ENCODE measurements at regions not wholly inside any gene's neighbourhood (a gene's known extent, or its start where the extent isn't known, plus 50 kb on each side); places are given as distances from the start of the nearest gene placed in this dataset.
"Not testable (repeated sequence)": the region's sequence is repeated elsewhere in the genome, so short reads cannot be mapped to it uniquely, and the experiment has no call there.

DNA sequence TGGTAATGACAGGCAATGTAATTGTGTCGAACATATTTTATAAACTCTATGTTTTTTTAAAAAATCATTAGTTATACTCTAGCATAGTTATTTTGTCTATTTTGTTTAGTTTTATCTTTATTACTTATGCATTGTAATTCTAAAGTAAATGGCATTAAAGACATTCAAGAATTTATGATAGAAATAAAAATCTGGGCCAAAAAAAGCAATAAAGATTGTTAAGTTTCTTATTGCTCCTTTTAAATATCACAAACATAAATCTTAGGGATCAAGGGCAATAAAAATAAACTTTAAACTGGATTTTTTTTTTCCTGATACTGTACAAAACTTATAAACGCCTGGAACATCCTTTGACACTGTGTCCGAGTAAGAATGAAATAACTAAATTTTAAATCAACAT, 931.5 kb upstream of the EYS start:
- no peak for DNase-seq (ENCODE audit: low read depth)

DNA sequence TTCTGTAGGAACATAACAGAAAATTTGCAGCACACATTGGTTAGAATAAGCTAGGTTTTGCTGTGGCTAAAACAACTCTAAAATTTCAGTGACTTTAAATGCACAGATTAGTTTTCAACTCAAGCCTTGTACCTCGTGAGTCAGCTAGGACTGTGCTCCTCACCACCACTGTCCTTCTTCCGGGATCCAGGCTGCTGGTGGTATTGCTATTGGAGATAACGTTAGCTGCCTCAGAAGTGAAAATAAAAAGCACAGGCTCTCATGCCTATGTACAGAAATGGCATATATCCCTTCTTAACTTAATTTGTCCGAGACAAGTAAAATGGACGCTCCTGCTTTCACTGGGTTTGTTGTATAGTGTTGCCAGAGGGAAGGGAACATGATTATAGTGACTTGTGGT, 931.1 kb upstream of the EYS start:
- DNase-seq (ENCODE audit: low read depth), result no peak

DNA sequence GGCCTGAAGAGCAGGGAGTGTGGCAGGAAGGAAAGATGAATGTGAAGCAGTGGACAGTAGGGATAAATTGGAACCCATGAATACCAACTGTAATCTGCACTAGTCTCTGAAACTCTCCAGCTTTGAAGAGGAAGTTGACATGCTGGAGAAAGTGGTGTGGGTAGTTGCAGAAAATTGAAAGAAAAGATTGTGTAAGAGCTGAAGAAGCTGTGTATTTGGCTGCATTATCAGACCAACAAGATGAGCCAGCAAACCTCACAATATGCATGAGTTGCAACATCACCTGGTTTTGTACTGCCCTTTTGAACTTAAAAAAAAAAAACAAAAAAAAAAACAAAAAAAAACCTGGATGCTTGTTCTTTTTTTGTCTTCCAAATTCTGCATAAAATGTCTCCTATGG, 921.9 kb upstream of the EYS start:
- no peak for DNase-seq (ENCODE audit: low read depth)

DNA sequence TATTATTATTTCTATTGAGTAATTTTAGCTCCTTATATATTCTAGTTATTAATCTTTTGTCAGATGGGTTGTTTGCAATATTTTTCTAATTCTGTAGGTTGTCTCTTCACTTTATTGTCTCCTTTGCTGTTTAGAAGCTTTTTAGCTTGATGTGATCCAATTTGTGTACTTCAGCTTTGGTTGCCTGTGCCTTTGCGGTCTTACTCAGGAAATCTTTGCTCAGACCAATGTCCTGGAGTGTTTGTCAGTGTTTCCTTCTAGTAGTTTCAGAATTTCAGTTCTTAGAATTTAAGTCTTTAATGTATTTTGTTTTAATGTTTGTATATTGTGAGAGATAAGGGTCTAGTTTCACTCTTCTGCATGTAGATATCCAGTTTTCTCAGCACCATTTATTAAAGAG, 916.0 kb upstream of the EYS start:
- no peak for DNase-seq (ENCODE audit: low read depth)

DNA sequence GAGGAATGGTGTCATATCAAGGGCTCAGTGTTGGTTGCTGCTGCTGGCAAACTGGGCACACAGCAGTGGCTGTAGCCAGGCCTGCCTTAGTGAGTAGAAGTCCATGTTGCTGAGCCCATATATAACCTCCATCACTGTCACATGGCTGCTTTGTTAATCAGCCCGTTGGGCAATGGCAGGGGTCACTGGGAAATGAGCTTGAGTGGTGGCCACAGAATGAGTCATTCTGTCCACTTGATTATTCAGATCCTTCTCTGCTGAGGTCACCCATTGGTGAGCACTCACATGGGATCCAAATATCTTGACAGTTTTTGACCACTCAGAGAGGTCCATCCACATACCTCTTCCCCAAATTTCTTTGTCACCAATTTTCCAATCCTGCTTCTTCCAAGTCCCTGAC, 898.9 kb upstream of the EYS start:
- no peak for DNase-seq (ENCODE audit: low read depth)

DNA sequence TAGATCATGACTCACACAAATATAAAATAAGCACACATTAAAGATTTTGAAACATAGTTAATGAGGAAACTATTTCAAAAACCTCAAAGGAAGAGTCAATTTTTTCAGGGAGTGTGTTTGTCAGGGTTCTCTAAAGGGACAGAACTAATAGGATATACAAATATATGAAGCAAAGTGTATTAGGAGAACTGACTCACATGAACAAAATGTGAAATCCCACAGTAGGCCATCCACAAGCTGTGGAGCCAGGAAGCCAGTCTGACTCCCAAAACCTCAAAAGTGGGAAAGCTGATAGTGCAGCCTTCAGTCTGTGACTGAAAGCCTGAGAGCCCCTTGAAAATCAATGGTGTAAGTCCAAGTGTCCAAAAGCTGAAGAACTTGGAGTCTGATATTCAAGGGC, 898.0 kb upstream of the EYS start:
- DNase-seq (ENCODE audit: low read depth), result no peak

DNA sequence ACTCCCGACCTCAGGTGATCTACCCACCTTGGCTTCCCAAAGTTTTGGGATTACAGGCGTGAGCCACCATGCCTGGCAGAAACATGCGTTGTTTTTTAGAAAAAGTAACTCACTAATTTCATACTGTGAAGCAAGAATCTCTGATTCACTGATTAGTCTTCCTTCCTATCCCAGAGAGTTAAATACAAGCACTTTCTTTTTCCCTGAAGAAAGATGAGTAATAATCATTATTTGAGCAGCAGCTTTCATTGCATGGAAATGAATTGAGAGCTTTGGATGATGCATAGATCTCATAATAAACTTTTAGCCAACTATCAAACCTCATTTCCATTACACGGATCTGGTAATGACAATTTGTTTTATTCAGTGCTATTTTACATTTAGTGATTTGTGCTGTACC, 892.5 kb upstream of the EYS start:
- DNase-seq (ENCODE audit: low read depth), result no peak

DNA sequence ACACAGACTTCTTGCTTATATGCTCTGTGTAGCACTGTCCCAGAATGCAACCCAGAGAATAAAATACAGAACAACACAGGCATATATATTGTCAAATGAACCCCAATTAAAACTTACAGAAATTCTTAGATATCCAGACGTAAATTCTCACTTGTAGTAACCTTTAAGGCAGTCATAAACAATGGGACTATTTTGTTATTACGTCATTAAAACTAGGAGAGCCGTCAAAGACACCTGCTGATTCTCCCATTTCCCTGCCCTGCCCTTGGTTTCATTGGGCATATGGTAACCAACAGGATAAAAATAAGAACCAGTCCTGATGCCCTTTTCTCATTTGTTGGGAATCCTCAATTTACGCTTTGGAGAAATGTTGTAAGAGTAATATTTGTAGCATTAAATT, 871.3 kb upstream of the EYS start:
- no peak for DNase-seq (ENCODE audit: low read depth)

DNA sequence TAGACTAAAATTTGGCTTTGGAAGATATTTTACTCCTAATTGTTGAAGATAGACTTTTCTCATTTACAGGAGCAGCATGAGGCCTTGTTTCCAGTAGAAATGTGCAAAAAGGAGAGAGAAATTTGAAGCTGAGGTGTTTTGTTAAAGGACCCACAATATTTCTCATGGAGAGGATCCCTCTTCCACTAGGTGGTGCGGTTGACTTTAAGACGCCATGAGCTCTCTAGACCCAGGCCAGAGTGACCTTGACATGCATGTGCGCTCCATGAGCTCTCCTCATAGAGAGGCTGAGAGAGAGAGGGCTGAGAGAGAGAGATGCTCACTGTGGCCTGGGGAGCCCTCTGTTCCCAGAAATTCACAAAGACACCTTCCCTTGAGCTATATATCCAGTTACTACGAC, 861.2 kb upstream of the EYS start:
- DNase-seq (ENCODE audit: low read depth), result no peak

DNA sequence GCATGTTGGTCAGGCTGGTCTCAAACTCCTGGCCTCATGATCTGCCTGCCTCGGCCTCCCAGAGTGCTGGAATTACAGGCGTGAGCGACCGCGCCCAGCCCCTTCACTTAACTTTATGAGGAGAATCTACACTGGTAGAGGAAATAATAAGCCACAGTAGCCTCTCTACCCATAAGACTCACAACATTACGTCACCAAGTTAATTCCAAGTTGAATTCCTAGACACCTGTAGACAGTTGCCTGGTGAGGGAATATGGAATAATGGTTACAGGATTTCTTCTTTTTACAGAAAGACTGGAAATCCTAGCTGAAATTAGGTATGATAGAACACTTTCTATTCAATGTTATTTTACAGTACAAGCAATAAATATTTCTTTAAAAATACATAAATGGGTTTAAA, 854.5 kb upstream of the EYS start:
- DNase-seq (ENCODE audit: low read depth), result no peak

DNA sequence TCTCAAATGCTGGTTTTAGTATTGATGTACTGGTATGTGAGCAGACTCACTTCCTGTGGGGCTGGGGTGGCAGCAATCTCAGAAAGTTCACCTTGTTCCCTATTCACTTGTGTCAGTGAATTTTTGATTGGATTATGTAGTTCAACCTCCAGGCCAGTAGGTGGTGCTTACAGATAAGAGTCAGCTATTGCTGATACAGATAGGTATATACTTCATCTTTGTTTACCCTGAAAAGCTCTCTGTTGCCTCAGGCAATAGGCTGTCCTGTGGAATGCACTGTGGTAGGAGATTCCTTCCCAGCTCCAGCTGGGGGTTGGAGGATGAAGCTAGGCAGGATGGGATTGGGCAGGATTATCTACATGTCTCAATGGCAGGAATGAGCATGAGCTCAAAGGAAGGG, 851.2 kb upstream of the EYS start:
- DNase-seq (ENCODE audit: low read depth), result no peak

DNA sequence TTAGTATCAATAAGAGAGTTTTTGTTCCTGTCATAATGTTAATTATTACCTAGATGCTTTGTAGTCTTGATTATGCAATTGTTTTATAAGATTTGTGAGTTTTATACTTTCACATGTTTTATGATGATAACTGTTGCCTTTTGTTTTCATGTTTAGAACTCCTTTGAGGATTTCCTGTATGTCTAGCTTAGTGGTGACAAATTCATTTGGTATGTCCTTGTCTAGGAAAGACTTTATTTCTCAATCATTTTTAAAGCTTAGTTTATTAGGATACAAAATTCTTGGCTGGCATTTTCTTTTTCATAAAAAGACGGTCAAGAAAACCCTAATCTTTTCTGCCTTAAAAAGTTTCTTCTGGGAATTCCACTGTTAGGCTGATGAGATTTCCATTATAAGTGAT, 849.9 kb upstream of the EYS start:
- no peak for DNase-seq (ENCODE audit: low read depth)

DNA sequence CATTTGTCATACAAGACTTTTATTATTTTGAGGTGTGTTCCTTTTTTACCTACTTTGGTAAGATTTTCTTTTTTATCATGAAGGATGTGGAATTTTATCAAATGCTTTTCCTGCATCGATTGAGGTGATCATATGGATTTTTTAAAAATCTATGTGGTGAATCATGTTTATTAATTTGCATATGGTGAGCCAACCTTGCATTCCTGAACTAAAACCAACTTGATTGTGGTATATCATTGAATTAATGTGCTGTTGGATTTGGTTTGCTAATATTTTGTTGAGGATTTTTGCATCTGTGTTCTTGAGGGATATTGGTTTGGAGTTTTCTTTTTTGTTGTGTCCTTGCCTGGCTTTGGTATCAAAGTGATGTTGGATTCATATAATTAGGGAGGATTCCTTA, 848.1 kb upstream of the EYS start:
- no peak for DNase-seq (ENCODE audit: low read depth)

DNA sequence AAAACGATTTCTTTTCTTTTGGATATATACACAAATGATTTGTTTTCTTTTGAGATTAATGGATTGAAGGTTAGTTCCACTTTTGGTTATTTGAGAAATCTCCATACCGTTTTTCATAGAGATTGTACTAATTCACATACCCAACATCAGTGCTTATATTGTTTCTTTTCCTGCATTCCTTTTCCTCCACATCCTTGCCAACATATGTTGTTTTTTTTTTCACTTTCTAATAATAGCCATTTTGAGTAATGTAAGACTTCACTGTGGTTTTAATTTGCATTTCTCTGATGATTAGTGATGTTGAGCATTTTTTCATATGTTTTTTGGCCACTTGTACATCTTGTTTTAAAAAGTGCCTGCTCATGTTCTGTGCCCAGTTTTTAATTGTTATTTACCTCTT, 846.4 kb upstream of the EYS start:
- DNase-seq (ENCODE audit: low read depth), result no peak

DNA sequence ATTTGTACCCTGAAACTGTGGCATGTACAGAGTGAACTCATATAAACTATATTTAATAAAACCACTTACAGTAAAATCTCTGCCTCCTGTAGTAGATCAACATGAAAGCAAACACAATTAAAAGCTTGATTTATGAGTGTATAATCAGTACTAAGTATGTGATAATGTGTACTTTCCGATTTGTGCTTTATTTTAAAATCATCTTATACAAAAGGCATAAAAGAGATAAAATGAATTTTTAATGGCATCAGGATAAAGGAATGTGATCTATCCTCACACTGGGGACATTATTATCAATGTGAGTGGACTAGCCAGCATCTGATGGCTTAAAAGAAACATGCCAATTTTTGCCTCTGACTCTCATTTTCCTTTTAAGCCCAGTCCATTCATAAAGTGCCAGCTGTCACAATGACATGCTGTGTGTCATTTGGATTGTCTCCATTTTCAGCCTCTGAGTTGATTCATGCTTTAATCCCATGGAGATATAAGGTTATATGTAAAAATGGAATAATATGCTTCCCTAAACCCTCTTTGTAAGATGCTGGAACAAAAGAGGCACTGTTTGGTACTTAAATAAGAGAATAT, 831.6 kb upstream of the EYS start:
- no peak for DNase-seq (ENCODE audit: low read depth)

DNA sequence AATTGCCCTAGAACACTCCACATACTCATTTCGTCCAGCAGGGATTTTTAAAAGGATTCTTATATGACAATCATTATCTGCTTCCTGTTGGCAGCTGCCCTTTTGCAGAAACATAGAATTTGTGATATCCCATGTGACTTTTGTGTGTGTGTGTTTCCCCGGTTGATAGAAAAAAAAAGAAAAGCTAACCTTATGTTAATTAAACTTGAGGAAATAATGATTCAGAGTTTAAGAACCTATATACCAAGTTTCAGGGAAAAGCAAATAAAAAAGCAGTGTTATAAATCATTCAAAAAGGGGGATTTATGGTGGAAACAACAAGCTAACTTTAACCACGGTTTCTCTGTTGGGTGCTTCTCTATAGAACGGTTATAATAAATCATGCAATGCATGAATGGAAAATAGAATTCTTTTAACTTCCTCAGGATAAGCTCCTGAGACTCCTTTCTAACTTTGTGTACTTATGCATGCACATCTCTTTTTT, 826.9 kb upstream of the EYS start:
- no peak for DNase-seq (ENCODE audit: low read depth)

DNA sequence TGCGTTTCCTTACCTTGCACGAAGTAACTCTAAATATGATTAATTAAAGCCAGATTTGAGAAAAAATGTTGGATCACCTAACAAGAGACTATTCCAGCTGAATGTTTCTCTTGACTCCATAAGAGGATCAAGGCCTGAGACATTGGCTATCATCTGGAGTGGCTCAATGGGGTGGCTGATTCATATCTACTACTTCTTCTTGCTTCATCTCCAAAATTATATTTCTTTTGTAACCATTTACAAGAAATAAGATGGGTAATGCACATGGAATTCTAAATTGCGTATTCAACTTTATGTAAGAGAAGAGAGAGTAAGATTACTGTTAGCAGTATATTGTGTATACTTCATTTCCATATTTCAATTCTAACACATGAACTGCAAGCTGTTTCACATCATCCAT, 819.0 kb upstream of the EYS start:
- DNase-seq (ENCODE audit: low read depth), result no peak

DNA sequence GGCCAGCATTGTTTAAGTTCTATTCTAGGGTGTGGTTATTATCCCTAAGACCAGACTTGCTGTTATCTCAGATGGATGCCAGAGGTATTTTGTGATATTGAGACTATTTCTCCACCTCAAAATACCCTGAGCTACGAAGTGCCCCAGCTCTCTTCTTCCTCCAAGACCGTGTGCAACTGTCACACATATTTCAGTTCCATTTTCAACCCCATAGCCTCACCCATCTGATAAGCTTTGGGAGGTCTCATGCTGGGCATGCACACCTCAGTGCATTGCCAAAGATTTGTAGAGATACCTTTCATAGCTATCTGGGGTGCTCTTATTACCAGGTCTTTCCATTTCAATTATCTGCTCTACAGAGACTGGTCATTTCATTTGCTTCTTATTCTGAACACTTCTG, 815.8 kb upstream of the EYS start:
- no peak for DNase-seq (ENCODE audit: low read depth)

DNA sequence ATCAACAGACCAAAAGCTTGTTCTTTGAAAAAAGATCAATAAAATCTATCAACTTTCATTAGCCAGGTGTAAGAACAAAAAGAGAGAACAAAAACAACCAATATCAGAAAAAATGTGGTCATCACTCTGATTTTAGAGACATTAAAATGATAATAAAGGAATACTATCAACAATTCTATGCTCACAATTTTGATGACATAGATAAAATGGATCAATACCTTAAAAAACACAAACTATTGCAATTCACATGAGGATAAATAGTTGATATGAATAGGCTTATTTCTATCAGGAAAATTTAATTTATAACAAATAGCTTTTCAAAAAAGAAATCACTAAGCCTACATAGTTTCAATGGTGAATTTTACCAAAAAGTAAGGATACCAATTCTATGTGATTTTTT, 809.4 kb upstream of the EYS start:
- DNase-seq (ENCODE audit: low read depth), result no peak

DNA sequence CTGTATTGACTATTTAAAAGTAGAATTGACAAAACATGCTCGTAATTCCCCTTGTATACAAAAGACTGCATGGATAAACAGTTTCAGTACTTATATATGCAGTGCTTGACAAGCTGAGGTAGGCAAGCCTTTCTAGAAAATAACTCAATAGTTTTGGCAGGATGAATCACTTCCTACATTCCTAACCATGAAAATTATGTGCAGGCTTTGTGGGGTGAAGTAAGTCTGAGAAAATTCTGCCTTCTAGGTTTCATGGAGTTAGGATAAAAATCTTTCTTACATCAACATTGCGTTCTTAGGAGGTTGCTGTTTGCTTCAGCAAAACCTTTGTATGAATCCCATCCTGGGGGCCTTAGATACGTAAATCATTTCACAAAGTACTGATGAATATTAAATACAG, 801.4 kb upstream of the EYS start:
- DNase-seq (ENCODE audit: low read depth), result no peak

DNA sequence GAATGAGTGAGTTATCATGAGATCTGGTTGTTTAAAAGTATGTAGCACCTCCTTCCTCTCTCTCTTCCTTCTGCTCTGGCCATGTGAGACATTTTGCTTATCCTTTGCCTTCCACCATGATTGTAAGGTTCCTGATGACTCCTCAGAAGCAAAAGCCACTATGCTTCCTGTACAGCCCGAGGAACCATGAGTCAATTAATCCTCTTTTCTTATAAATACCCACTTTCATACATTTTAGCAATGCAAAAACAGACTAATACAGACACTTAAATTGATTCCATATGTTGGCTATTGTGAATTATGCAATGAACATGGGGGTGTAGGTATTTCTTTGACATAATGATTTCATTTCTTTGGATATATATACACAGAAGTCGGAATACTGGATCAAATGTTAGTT, 792.8 kb upstream of the EYS start:
- no peak for DNase-seq (ENCODE audit: low read depth)

DNA sequence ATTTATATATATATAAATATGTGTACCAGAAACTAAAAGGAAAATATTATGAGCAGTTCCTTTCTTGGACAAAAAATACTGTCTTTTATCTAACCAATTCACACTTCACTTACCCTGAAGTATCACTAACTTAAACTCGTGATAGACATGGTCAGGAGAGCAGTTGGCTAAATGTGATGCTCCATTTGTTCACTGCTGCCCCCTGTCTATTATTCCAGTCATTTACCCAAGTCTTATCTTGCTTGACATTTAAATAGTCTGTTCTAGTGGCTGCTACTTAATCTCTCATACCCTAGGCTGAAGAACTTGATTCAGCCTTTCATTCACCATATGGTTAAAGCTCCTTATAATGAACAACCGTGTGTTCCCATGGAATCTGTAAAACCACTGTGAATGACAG, 789.6 kb upstream of the EYS start:
- DNase-seq (ENCODE audit: low read depth), result no peak

DNA sequence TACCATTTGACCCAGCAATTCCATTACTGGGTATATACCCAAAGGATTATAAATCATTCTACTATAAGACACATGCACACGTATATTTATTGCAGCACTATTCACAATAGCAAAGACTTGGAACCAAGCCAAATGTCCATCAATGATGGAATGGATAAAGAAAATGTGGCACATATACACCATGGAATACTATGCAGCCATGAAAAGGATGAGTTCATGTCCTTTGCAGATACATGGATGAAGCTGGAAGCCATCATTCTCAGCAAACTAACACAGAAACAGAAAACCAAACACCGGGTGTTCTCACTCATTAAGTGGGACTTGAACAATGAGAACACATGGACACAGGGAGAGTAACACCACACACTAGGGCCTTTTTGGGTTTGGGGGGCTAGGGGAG, 787.6 kb upstream of the EYS start:
- not testable (repeated sequence) for DNase-seq (ENCODE audit: low read depth)

DNA sequence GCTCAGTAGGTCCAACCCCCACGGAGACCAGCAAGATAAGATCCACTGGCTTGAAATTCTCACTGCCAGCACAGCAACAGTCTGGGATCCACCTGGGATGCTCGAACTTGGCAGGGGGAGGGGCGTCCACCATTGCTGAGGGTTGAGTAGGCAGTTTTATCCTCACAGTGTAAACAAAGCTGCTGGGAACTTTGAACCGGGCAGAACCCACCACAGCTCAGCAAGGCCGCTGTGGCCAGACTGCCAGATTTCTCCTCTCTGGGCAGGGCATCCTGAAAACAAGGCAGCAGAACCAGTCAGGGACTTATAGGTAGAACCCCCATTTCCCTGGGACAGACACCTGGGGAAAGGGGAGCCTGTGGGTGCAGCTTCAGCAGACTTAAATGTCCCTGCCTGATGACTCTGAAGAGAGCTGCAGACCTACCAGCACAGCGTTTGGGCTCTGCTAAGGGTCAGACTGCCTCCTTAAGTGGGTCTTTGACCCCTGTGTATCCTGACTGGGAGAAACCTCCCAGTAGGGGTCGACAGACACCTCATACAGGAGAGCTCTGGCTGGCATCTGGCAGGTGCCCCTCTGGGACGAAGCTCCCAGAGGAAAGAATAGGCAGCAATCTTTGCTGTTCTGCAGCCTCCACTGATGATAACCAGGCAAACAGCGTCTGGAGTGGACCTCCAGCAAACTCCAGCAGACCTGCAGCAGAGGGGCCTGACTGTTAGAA, 782.4 kb upstream of the EYS start:
- DNase-seq (ENCODE audit: low read depth), result no peak

Measured in forelimb muscle (tissue), 1 donor.